ENCODE measurements at regions not wholly inside any gene's neighbourhood (a gene's known extent, or its start where the extent isn't known, plus 50 kb on each side); places are given as distances from the start of the nearest gene placed in this dataset.

- TF ChIP-seq CTCF (IDR thresholded peaks at IDR 0.05) (no peak), EP300 (IDR thresholded peaks at IDR 0.05) (no peak), POLR2A (IDR thresholded peaks at IDR 0.05) (no peak)
Observed at GRCh38 chr11:116498161-116498560, 274.6 kb downstream of the BUD13 start.
